Cardiac muscle cell (in vitro differentiated cells and primary cell): ENCODE measurements at regions not wholly inside any gene's neighbourhood (a gene's known extent, or its start where the extent isn't known, plus 50 kb on each side); places are given as distances from the start of the nearest gene placed in this dataset.

Source experiments
- DNase-seq, 2 donors: peaks; one replicate each; pipeline versions ENCODE4 v3.0.0 to v3.0.0-alpha.2; 2010 to 2017; ENCODE audit warnings: low read depth in 1 of 2, low spot score in 1 of 2
- H3K27ac ChIP-seq: fragments of 200-600 bp; sonication (generic); 2 replicates; pipeline ENCODE4 v1.5.1; 2016
- H3K27me3 ChIP-seq: fragments of 200-600 bp; sonication (generic); 2 replicates; pipeline ENCODE4 v1.6.0; 2016; ENCODE audit warnings: control low read depth
- H3K36me3 ChIP-seq: fragments of 200-600 bp; sonication (generic); 2 replicates; pipeline ENCODE4 v1.5.1; 2016; ENCODE audit warnings: control low read depth
- H3K4me1 ChIP-seq: fragments of 200-600 bp; sonication (generic); 2 replicates; pipeline ENCODE4 v1.8.1; 2017; ENCODE audit warnings: low read depth, mild to moderate bottlenecking, mixed run types
- H3K4me3 ChIP-seq: fragments of 200-600 bp; sonication (generic); 2 replicates; pipeline ENCODE4 v1.5.1; 2016; ENCODE audit warnings: mild to moderate bottlenecking
- H3K9me3 ChIP-seq: fragments of 200-600 bp; sonication (generic); 2 replicates; pipeline ENCODE4 v1.5.1; 2017; ENCODE audit warnings: low read depth, mild to moderate bottlenecking, control low read depth
- TF ChIP-seq, protein P1 (sequence below): IDR thresholded peaks from 2 replicates; pipeline ENCODE4 v1.5.1; 2012; ENCODE audit warnings: low read depth, mild to moderate bottlenecking, low read length

DNA sequence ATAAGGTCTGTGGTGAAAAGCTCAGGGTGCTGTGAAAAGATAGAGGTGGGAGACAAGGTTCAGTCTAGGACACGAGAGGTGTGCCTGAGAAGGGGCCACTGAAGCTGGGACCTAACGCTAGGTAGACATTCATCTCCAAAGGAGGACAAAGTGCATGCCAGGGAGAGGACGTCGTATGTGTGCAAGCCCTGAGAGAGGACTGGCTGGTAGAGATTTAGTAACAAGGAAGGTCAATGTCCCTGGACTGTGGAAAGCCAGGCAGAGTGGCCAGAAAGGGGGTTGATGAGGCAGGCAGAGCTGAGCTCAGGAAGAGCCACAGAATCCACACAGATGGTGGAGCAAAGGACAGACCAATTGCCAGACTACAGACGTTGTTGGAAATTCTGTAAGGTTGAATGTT, 817.6 kb downstream of the CCSER2 start:
- Histone ChIP-seq H3K36me3 (no peaks in the 10 kb centered on the region), H3K9me3 (no peaks in the 10 kb centered on the region), H3K4me3 (no peak overlapping the region), H3K27ac (no peak overlapping the region), H3K27me3 (no peaks in the 10 kb centered on the region), H3K4me1 (peaks cover 4% of the 10 kb centered on the region)
- TF ChIP-seq, protein P1, sequence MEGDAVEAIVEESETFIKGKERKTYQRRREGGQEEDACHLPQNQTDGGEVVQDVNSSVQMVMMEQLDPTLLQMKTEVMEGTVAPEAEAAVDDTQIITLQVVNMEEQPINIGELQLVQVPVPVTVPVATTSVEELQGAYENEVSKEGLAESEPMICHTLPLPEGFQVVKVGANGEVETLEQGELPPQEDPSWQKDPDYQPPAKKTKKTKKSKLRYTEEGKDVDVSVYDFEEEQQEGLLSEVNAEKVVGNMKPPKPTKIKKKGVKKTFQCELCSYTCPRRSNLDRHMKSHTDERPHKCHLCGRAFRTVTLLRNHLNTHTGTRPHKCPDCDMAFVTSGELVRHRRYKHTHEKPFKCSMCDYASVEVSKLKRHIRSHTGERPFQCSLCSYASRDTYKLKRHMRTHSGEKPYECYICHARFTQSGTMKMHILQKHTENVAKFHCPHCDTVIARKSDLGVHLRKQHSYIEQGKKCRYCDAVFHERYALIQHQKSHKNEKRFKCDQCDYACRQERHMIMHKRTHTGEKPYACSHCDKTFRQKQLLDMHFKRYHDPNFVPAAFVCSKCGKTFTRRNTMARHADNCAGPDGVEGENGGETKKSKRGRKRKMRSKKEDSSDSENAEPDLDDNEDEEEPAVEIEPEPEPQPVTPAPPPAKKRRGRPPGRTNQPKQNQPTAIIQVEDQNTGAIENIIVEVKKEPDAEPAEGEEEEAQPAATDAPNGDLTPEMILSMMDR = no peak
- no peak for DNase-seq

DNA sequence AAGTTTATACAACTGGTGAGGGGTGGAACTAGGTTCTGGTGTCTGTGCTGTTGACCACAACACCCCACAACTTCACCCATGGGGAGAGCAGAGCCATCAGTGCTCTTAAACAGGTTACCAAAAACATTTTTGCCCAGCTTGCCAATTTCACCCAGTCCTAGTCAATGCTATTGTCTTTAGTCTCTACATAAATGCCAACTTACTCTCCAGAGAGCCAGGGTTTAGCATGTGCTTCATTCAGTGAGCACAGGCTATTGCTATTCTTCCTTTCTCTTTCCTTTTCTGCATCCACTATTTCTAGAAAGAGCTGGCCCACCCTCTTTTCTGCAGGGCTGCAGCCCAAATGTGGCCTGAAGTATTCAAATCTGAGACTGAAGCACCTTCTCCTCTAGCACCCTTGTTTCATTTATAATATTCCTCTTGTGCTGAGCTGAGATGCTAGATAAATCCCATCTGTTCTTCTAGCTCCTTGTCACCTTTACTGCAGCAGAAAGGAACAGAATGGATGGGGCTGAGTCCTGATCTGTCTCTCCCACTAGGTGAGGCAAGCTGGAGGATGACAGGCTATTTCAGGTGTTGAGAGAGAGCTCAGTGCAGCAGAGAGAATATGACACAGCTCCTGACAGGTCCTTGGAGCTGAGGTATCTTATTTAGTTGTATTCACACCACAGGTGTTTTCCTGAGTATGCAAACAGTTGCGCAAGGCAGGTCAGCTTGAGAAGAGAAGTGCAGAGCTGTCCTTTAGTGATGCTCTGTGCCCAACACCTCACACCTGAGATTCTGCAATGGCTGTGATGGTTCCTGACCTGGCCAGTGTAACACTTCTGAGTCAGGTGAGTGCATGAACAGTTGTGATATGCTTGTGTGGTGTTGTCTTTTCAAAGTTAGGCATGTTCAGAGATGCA, 819.2 kb downstream of the CCSER2 start:
- Histone ChIP-seq H3K9me3 (no peaks in the 10 kb centered on the region), H3K27ac (no peak overlapping the region), H3K36me3 (no peaks in the 10 kb centered on the region), H3K4me1 (peaks cover 20% of the 10 kb centered on the region), H3K4me3 (no peak overlapping the region), H3K27me3 (no peaks in the 10 kb centered on the region)
- TF ChIP-seq, protein P1 = no peak
- no peak for DNase-seq

DNA sequence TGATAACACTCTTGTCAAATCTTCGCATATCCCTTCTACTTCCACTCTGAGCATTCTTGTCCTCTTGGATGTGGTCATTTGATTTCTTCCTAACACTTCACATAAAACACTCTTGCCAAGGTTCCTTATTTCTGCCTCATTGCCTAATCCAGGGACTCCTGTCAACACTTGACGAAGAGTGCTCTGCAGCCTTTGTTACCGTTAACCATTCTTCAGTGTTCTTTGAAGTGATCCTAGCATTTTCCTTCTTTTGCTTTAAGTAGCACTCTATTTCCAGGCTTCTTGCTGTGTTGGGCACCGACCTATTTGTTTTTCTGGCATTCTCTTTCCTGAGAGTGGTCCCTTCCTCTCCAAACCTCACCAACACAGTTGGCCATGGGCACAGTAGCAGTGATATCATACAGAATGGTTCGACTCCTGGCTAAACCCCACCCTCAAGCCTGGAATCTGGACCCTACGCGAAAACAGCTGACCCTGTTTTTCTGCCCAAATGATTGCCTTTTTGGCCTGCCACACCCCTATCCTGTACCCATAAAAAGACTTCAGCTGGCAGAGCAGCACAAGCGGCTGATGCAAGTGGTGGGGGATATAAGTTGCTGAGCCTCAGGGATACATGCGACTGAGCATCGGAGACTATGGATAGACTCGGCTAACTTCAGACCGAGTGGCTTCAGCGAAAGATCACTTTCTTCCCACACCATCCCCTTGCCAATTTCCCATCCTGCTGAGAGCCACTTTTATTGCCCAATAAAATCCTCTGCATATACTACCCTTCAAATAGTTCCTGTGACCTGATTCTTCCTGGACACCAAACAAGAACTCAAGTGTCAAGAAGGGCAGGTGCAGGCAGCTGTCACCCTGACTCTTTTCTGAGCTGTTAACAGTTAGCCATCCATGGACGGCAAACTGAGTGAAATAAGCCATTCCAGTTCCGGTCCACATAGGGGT, 820.6 kb downstream of the CCSER2 start:
- TF ChIP-seq, protein P1 = no peak
- H3K4me1 ChIP-seq = peaks cover 26% of the 10 kb centered on the region
- H3K4me3 ChIP-seq = no peak overlapping the region
- no peaks in the 10 kb centered on the region for H3K9me3 ChIP-seq
- DNase-seq = no peak
- H3K27ac ChIP-seq = no peak overlapping the region
- H3K36me3 ChIP-seq = no peaks in the 10 kb centered on the region
- no peaks in the 10 kb centered on the region for H3K27me3 ChIP-seq

DNA sequence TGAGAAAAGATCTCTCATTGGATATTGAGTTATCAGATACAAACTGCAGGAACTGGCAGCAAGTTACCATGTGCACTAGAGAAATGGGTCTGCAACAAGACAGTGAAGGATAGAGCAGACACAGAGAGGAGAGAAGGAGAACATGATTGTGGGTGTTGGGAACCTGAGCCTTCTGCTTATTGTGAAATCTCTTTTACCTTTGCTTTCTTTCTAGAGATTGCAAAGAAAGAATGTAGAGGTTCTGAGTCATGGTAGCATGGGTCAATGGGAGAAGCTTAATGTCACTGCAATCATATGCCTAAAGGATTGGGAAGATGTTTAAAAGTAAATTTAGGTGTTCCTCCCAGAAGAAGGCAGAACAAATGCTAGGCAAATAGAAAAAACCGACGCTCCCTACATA, 821.4 kb downstream of the CCSER2 start:
- Histone ChIP-seq H3K4me1 (peaks cover 26% of the 10 kb centered on the region), H3K27me3 (no peaks in the 10 kb centered on the region), H3K36me3 (no peaks in the 10 kb centered on the region), H3K9me3 (no peaks in the 10 kb centered on the region), H3K4me3 (no peak overlapping the region), H3K27ac (no peak overlapping the region)
- TF ChIP-seq, protein P1 = no peak
- DNase-seq = no peak

DNA sequence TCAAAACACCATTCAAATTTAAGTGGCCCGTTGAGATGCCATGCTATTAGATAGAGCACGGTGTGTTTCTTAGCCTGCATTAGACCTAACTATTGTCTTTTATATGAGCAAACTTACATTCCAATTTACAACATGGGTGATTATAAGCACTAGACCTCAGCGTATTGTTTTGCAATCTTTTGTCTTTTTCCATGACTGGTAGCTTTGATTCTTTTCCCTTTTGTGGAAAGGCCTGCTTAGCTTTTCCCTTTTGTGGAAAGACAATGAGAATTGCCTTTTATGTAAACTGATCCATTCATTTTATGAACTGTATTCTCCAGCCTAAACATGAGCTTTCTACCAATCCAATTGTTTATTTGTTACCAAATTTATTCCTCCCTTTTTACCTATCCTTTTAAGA, 823.1 kb downstream of the CCSER2 start:
- Histone ChIP-seq H3K36me3 (no peaks in the 10 kb centered on the region), H3K27ac (no peak overlapping the region), H3K4me1 (peaks cover 26% of the 10 kb centered on the region), H3K4me3 (no peak overlapping the region), H3K9me3 (no peaks in the 10 kb centered on the region), H3K27me3 (no peaks in the 10 kb centered on the region)
- TF ChIP-seq, protein P1 = no peak
- no peak for DNase-seq
